ENCODE measurements at regions not wholly inside any gene's neighbourhood (a gene's known extent, or its start where the extent isn't known, plus 50 kb on each side); places are given as distances from the start of the nearest gene placed in this dataset.
"Not testable (repeated sequence)": the region's sequence is repeated elsewhere in the genome, so short reads cannot be mapped to it uniquely, and the experiment has no call there.

GRCh38 chr4:23958749-23959148 is 68.9 kb upstream of the PPARGC1A start:
- no peak for DNase-seq (ENCODE audit: low read depth)

GRCh38 chr4:23957465-23957864 is 67.6 kb upstream of the PPARGC1A start:
- no peak for DNase-seq (ENCODE audit: low read depth)

DNA sequence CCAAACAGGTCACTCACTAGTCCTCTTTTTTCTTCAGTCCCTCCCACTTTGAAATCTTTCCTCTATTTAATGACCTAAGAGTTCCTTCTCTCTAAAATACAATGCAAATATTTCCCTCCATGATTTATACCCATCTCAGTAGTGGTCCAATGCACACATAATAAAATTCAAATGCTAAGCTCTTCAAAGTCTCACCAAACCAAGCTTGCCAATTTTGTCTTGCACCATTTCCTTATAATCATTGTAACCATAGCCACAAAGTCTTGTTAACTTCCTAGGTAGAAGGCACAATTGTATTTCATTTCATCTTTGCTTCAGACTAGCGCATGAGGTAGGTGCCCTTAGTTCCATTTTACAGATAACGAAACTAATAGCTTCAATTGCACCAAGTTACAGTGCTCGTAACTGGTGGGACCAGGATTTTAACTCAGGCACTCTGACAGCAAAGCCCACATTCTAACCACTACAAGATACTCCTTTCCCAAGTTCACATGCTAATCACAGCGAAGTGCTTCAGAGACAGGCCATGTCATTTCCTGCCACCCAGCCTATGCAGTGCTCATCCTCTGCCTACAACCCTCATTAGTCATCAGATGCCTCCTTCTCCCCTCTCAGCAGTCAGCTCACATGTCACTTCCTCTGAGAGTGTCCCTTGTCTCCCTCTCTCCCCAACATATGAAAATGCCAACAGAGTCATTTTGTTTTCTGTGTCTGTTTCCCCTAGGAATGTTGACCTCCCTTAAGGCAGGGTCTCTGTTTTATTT is 66.9 kb upstream of the PPARGC1A start:
- DNase-seq (ENCODE audit: low read depth) = no peak

- DNase-seq (ENCODE audit: low read depth) = no peak
Measured at GRCh38 chr4:23952258-23952657, 62.4 kb upstream of the PPARGC1A start.

GRCh38 chr4:23947826-23948225 is 58.0 kb upstream of the PPARGC1A start:
- no peak for DNase-seq (ENCODE audit: low read depth)

- DNase-seq (ENCODE audit: low read depth) = no peak
Measured at GRCh38 chr4:23946299-23946698, 56.5 kb upstream of the PPARGC1A start.

DNA sequence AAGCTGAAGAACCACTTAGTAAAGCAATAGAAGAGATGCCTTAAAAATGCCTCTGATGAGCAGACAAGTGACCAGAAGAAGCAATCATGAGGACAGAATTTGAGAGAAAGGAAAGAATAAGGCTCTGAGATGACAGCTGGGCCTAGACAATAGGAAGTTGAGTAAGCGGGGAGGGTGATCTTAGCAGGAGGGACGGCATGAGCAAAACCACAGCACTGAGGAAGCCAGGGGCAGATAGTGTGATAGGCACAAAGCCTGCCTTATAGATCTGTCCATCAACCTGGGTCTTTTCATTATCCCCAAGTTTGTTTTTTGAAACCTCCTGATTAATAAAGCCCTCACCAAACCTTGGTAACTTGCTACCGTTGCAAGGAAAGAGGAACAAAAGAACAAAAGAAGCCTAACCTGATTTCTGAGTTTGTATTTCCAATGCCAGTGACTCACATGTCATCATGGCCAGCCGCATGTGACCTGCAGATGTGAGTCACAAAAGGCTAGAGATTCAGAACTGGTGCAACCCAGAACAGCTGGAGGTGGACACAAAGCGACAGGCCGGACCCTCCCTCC is 55.7 kb upstream of the PPARGC1A start:
- DNase-seq (ENCODE audit: low read depth) = no peak

GRCh38 chr4:23944556-23944955 is 54.7 kb upstream of the PPARGC1A start:
- not testable (repeated sequence) for DNase-seq (ENCODE audit: low read depth)

DNA sequence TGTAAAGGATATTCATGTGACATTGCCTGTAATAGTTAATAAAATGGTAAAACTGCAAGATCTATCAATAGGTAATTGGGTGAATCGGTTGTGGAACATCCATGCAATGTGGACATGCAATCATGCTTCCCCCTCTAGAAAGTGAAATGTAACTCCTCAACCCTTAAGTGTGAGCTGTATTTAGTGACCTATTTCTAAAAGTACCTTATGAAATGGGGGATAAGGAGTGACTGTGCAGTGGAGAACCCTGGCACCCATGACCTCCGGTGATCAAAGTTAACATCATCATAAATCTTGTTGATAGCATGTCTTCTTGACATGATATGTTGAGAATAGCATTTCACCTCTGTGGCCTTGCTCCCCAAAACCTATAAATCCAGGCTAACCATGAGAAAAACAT is 53.6 kb upstream of the PPARGC1A start:
- no peak for DNase-seq (ENCODE audit: low read depth)

DNA sequence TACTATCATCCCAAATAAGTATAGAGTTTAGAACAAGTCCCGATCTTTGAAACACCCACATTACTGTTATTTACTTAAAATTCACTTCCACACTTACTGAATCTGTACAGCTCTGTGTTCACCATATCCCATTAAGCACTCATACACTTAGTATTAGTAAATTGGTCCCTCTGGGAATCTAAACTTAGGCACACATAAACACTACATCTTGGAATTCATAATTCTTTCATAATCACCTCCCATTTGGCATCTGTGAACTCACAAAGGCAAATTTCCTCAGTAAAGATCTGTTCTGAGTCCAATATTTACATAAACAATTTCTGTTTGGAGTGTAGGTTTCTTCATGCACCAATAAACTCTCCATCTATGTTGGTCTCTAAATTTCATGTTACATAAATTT is 52.6 kb upstream of the PPARGC1A start:
- no peak for DNase-seq (ENCODE audit: low read depth)
